B cell (primary cell): ENCODE measurements at regions not wholly inside any gene's neighbourhood (a gene's known extent, or its start where the extent isn't known, plus 50 kb on each side); places are given as distances from the start of the nearest gene placed in this dataset.

ENCODE experiments used
- ATAC-seq: fragments of 200-7000 bp; cut with Tn5 transposase; one replicate; pipeline ENCODE4 v1.10.0; 2021; ENCODE audit warnings: low read depth, mild to moderate bottlenecking, moderate number of reproducible peaks, moderate library complexity
- CTCF ChIA-PET: fragments of 350-600 bp; sonication (Branson Sonifier 250); formaldehyde crosslinking; loops from one replicate; lab custom pipeline; 2021; ENCODE audit warnings: antibody characterized with exemption, inconsistent platforms; lab: Charles Lee
- POLR2A ChIA-PET: fragments of 350-600 bp; sonication (Branson Sonifier 250); formaldehyde crosslinking; loops from one replicate; lab custom pipeline; 2021; ENCODE audit warnings: antibody characterized with exemption; lab: Charles Lee
- DNase-seq: peaks from one replicate; pipeline ENCODE4 v3.0.0; 2013
- H2AFZ ChIP-seq: 2 replicates; pipeline ENCODE4 v1.6.1; 2012; ENCODE audit warnings: mild to moderate bottlenecking, low read depth, low read length; ENCODE audit not compliant: insufficient read depth, poor library complexity, severe bottlenecking
- H3K27ac ChIP-seq, 2 donors: 1 replicate in 1 of 2; 2 replicates in 1 of 2; pipeline ENCODE4 v1.5.1; 2012 to 2013; ENCODE audit warnings: low read length in 2 of 2, mild to moderate bottlenecking in 2 of 2, moderate library complexity in 1 of 2
- H3K27me3 ChIP-seq, 4 experiments: fragments of 200-600 bp in 1 of 4; sonication (generic) in 1 of 4; replicated peaks in 1 of 4; 1 replicate in 2 of 4; 2 replicates in 2 of 4; pipeline versions ENCODE4 v1.6.1 to v1.7.0; 2013 to 2016; ENCODE audit warnings: low read length in 3 of 4, mild to moderate bottlenecking in 2 of 4, mixed read lengths in 1 of 4, moderate library complexity in 1 of 4; ENCODE audit not compliant: insufficient read depth in 4 of 4, control insufficient read depth in 3 of 4; ENCODE audit errors: control extremely low read depth in 1 of 4
- H3K36me3 ChIP-seq, 2 experiments: replicated peaks in 1 of 2; 1 replicate in 1 of 2; 2 replicates in 1 of 2; pipeline versions ENCODE4 v1.6.1 to v1.7.1; 2013; ENCODE audit warnings: low read length in 1 of 2; ENCODE audit not compliant: insufficient read depth in 2 of 2, control insufficient read depth in 1 of 2; ENCODE audit errors: control extremely low read depth in 1 of 2, extremely low read depth in 1 of 2
- H3K4me1 ChIP-seq, 2 donors: fragments of 200-600 bp in 1 of 2; sonication (generic) in 1 of 2; 1 replicate in 1 of 2; 2 replicates in 1 of 2; pipeline versions ENCODE4 v1.5.1 to v1.6.1; 2013 to 2017; ENCODE audit warnings: low read length in 2 of 2; ENCODE audit not compliant: control insufficient read depth in 2 of 2, insufficient read depth in 2 of 2
- H3K4me2 ChIP-seq: replicated peaks from 2 replicates; pipeline ENCODE3; 2012; ENCODE audit warnings: mild to moderate bottlenecking, low read depth, low read length; ENCODE audit not compliant: poor library complexity, severe bottlenecking
- H3K4me3 ChIP-seq, 5 experiments: fragments of 200-600 bp in 1 of 5; sonication (generic) in 1 of 5; 1 replicate in 3 of 5; 2 replicates in 2 of 5; pipeline versions ENCODE4 v1.5.1 to v1.7.0; 2011 to 2016; ENCODE audit warnings: low read length in 4 of 5, mild to moderate bottlenecking in 4 of 5, low read depth in 2 of 5, control low read depth in 1 of 5, moderate library complexity in 1 of 5; ENCODE audit not compliant: insufficient read depth in 1 of 5; ENCODE audit errors: control extremely low read depth in 1 of 5, extremely low read depth in 1 of 5
- H3K79me2 ChIP-seq: fragments of 200-600 bp; sonication (generic); one replicate; pipeline ENCODE4 v1.6.0; 2016; ENCODE audit warnings: low read length; ENCODE audit not compliant: control insufficient read depth, insufficient read depth
- H3K9ac ChIP-seq: fragments of 200-600 bp; sonication (generic); 2 replicates; pipeline ENCODE4 v1.6.1; 2017; ENCODE audit warnings: mild to moderate bottlenecking, low read length, moderate library complexity
- H3K9me3 ChIP-seq, 3 donors: one replicate each; pipeline versions ENCODE4 v1.6.1 to v1.7.1; 2013; ENCODE audit warnings: low read length in 2 of 3; ENCODE audit not compliant: control insufficient read depth in 2 of 3, insufficient read depth in 1 of 3; ENCODE audit errors: control extremely low read depth in 1 of 3
- H4K20me1 ChIP-seq: 2 replicates; pipeline ENCODE4 v1.6.0; 2012; ENCODE audit warnings: mild to moderate bottlenecking, low read length; ENCODE audit not compliant: insufficient read depth, control insufficient read depth, poor library complexity, severe bottlenecking
- H3K27ac Mint-ChIP-seq: one replicate; pipeline ENCODE4 v1.8.0; 2021; ENCODE audit warnings: mixed read lengths
- H3K27me3 Mint-ChIP-seq: one replicate; pipeline ENCODE4 v1.8.0; 2021; ENCODE audit warnings: mixed read lengths
- H3K4me1 Mint-ChIP-seq: one replicate; pipeline ENCODE4 v1.8.0; 2021; ENCODE audit warnings: mixed read lengths
- H3K4me3 Mint-ChIP-seq: one replicate; pipeline ENCODE4 v1.8.0; 2021; ENCODE audit warnings: mixed read lengths
- H3K9me3 Mint-ChIP-seq: one replicate; pipeline ENCODE4 v1.8.0; 2022; ENCODE audit warnings: mixed read lengths; ENCODE audit not compliant: insufficient read depth
- CTCF ChIP-seq: fragments of 200-600 bp; IDR thresholded peaks from one replicate; pipeline ENCODE4 v1.8.0; 2022; ENCODE audit warnings: antibody characterized with exemption, mild to moderate bottlenecking
- EZH2 ChIP-seq: IDR thresholded peaks from 2 replicates; pipeline ENCODE4 v1.6.1; 2012; ENCODE audit warnings: borderline replicate concordance, low read depth, mild to moderate bottlenecking, moderate library complexity, low read length; ENCODE audit not compliant: insufficient read depth, poor library complexity, severe bottlenecking
- WGBS: methylation state at CpG from one replicate; pipeline ENCODE4 v1.1.5; 2013; ENCODE audit warnings: missing lambda C conversion rate; ENCODE audit not compliant: insufficient coverage; 5-methylcytosine and 5-hydroxymethylcytosine counted together
- intact Hi-C: fragments of 100-400 bp; cut with micrococcal nuclease; formaldehyde crosslinking; loops from one replicate; pipeline ENCODE4 v1.10.0; 2022

- ATAC-seq (no peak), DNase-seq (no peak)
- Mint-ChIP-seq H3K9me3 (no peaks in the 10 kb centered on the region), H3K4me1 (no peaks in the 10 kb centered on the region), H3K4me3 (no peak overlapping the region), H3K27me3 (no peaks in the 10 kb centered on the region), H3K27ac (no peak overlapping the region)
- Histone ChIP-seq H3K79me2 (no peaks in the 10 kb centered on the region), H3K27ac (no peak overlapping the region), H3K27me3 (no peaks in the 10 kb centered on the region), H3K9ac (no peak overlapping the region), H3K4me2 (no peak overlapping the region), H3K4me1 (no peaks in the 10 kb centered on the region), H3K36me3 (peaks cover 6 to 73% of the 10 kb centered on the region in 2 experiments), H4K20me1 (no peaks in the 10 kb centered on the region), H3K9me3 (no peaks in the 10 kb centered on the region), H2AFZ (no peak overlapping the region), H3K4me3 (no peak overlapping the region)
- WGBS: no CpG with 5 or more reads among the region's 1 CpG
- TF ChIP-seq CTCF: no peak
- TF ChIP-seq EZH2: no peak
- intact Hi-C loops: no loop called here
- ChIA-PET POLR2A (no interaction called here), CTCF (no interaction called here)
These were observed 218.8 kb upstream of the RGS6 start for GRCh38 chr14:71713451-71713850.

GRCh38 chr14:71714225-71714624 lies 218.0 kb upstream of the RGS6 start:
- no CpG with 5 or more reads among the region's 1 CpG for WGBS
- POLR2A ChIA-PET: no interaction called here

More at GRCh38 chr14:71714225-71714624, 218.0 kb upstream of the RGS6 start:
- Histone ChIP-seq H3K27me3 (no peaks in the 10 kb centered on the region), H3K4me1 (no peaks in the 10 kb centered on the region), H3K4me2 (no peak overlapping the region), H3K79me2 (no peaks in the 10 kb centered on the region), H3K27ac (no peak overlapping the region), H2AFZ (no peak overlapping the region), H3K4me3 (no peak overlapping the region), H4K20me1 (no peaks in the 10 kb centered on the region), H3K9ac (no peak overlapping the region), H3K36me3 (peaks cover 6 to 70% of the 10 kb centered on the region in 2 experiments), H3K9me3 (no peaks in the 10 kb centered on the region)
- Mint-ChIP-seq H3K27me3 (no peaks in the 10 kb centered on the region), H3K9me3 (no peaks in the 10 kb centered on the region), H3K27ac (no peak overlapping the region), H3K4me3 (no peak overlapping the region), H3K4me1 (no peaks in the 10 kb centered on the region)
- DNase-seq (no peak), ATAC-seq (no peak)
- intact Hi-C loops: no loop called here
- CTCF ChIA-PET: interaction anchor here (1.2 to 1.3 kb wide), 3 partner anchors 39 to 611 kb away, joined by 3 read pairs; no protein-coding TSS in a partner anchor
- TF ChIP-seq EZH2: no peak
- no peak for TF ChIP-seq CTCF
